Loucy (cell line): ENCODE measurements at regions not wholly inside any gene's neighbourhood (a gene's known extent, or its start where the extent isn't known, plus 50 kb on each side); places are given as distances from the start of the nearest gene placed in this dataset.

Experiments
- H2AFZ ChIP-seq: fragments of 200-600 bp; sonication (generic); 2 replicates; pipeline ENCODE4 v1.6.0; 2016; ENCODE audit warnings: antibody characterized with exemption, mild to moderate bottlenecking, low read length, moderate library complexity
- H3F3A ChIP-seq: fragments of 200-600 bp; 2 replicates; pipeline ENCODE4 v1.6.0; 2016; ENCODE audit warnings: antibody characterized with exemption, low read depth, mild to moderate bottlenecking
- H3K27me3 ChIP-seq: fragments of 200-600 bp; sonication (generic); 2 replicates; pipeline ENCODE4 v1.6.1; 2014; ENCODE audit warnings: low read length, mild to moderate bottlenecking; ENCODE audit not compliant: insufficient read depth, poor library complexity, severe bottlenecking
- H3K36me3 ChIP-seq: fragments of 200-600 bp; sonication (generic); 2 replicates; pipeline ENCODE4 v1.6.1; 2016; ENCODE audit warnings: low read length; ENCODE audit not compliant: insufficient read depth
- H3K4me1 ChIP-seq: fragments of 200-600 bp; sonication (generic); 2 replicates; pipeline ENCODE4 v1.5.1; 2014; ENCODE audit warnings: low read length, mild to moderate bottlenecking; ENCODE audit not compliant: insufficient read depth, poor library complexity, severe bottlenecking
- H3K4me2 ChIP-seq: fragments of 200-600 bp; sonication (generic); 2 replicates; pipeline ENCODE4 v1.6.0; 2014; ENCODE audit warnings: antibody characterized with exemption, low read length, low read depth, mild to moderate bottlenecking; ENCODE audit not compliant: poor library complexity, severe bottlenecking
- H3K4me3 ChIP-seq: fragments of 200-600 bp; sonication (generic); 2 replicates; pipeline ENCODE4 v1.5.1; 2014; ENCODE audit warnings: low read length, mild to moderate bottlenecking, mixed read lengths; ENCODE audit not compliant: poor library complexity, severe bottlenecking
- H3K79me2 ChIP-seq: fragments of 200-600 bp; sonication (generic); 2 replicates; pipeline ENCODE4 v1.6.1; 2014; ENCODE audit warnings: low read length; ENCODE audit not compliant: insufficient read depth
- H3K9ac ChIP-seq: fragments of 200-600 bp; sonication (generic); 2 replicates; pipeline ENCODE4 v1.6.0; 2014; ENCODE audit warnings: mild to moderate bottlenecking, low read depth, low read length, moderate library complexity; ENCODE audit not compliant: poor library complexity, severe bottlenecking
- H3K9me2 ChIP-seq: fragments of 200-600 bp; sonication (generic); replicated peaks from 2 replicates; pipeline ENCODE4 v1.6.1; 2016; ENCODE audit warnings: low read depth, low read length, mixed read lengths
- H3K9me3 ChIP-seq: fragments of 200-600 bp; sonication (generic); 2 replicates; pipeline ENCODE4 v1.6.1; 2014; ENCODE audit warnings: mild to moderate bottlenecking, antibody characterized with exemption, low read length, low read depth; ENCODE audit not compliant: insufficient read depth
- H4K20me1 ChIP-seq: fragments of 200-600 bp; sonication (generic); 2 replicates; pipeline ENCODE4 v1.6.0; 2014; ENCODE audit warnings: antibody characterized with exemption, low read length, mild to moderate bottlenecking; ENCODE audit not compliant: insufficient read depth, poor library complexity, severe bottlenecking
- CTCF ChIP-seq: fragments of 200-600 bp; sonication (generic); conservative IDR thresholded peaks from 2 replicates; pipeline ENCODE4 v1.5.1; 2014; ENCODE audit warnings: mild to moderate bottlenecking, antibody characterized with exemption, low read length
- EZH2phosphoT487 ChIP-seq: fragments of 200-600 bp; IDR thresholded peaks from 2 replicates; pipeline ENCODE4 v1.6.1; 2018; ENCODE audit warnings: antibody characterized with exemption, mild to moderate bottlenecking, moderate library complexity, borderline replicate concordance

DNA sequence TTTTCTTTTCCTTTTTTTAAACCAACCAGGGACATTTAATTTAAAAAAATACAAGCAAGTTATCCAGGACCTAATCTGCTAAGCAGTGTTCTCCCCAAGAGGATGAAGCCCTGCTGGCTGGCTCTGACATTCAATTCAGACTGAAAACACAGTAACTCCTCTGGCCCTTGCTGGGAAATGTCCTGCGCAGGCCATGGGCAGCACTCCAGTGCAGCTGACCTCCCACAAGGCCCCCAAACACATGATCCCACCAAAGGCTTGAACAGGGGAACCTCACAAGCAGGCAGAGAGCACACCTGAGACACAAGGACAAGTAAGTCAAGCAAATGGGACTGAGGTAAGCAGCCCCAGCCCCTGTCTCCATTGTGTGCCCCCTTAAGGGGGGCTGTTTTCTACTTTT, 56.9 kb upstream of the FHIP2A start:
- Histone ChIP-seq H3K36me3 (peaks cover 9% of the 10 kb centered on the region; the same call in 1 of the 2 replicates), H3K9ac (no peak overlapping the region), H3K79me2 (peaks cover 93% of the 10 kb centered on the region), H3K27me3 (no peaks in the 10 kb centered on the region), H3K4me1 (no peaks in the 10 kb centered on the region), H4K20me1 (peaks cover 57% of the 10 kb centered on the region), H3F3A (no peaks in the 10 kb centered on the region), H2AFZ (no peak overlapping the region), H3K4me2 (no peak overlapping the region), H3K9me2 (no peaks in the 10 kb centered on the region), H3K9me3 (no peaks in the 10 kb centered on the region), H3K4me3 (no peak overlapping the region)
- TF ChIP-seq EZH2phosphoT487 (no peak), CTCF (no peak)

DNA sequence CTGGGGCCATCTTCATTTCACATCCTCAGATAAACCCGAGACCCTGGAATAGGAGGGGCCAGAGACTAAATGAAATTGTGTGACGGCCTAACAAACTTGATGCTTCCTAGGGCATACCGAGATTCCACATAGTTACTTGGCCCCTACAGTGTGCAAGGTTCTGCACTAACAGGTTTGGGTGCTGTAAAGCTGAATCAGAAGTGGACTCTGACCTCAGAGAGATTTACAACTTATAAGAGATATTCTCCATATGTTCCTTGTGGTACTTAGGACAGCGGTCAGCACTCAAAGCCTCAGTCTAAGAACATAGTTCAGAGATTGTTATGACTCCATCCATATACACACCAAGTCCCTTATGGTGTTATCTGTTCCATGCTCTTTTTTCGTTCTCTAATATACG, 55.1 kb upstream of the FHIP2A start:
- Histone ChIP-seq H3K4me2 (no peak overlapping the region), H3K4me3 (no peak overlapping the region), H4K20me1 (peaks cover 59% of the 10 kb centered on the region), H3K79me2 (peaks cover 93% of the 10 kb centered on the region), H2AFZ (no peak overlapping the region), H3K36me3 (peaks cover 9% of the 10 kb centered on the region; the same call in 1 of the 2 replicates), H3K27me3 (no peaks in the 10 kb centered on the region), H3K4me1 (no peaks in the 10 kb centered on the region), H3K9me2 (no peaks in the 10 kb centered on the region), H3K9me3 (no peaks in the 10 kb centered on the region), H3K9ac (no peak overlapping the region), H3F3A (no peaks in the 10 kb centered on the region)
- TF ChIP-seq EZH2phosphoT487 (no peak), CTCF (no peak)

DNA sequence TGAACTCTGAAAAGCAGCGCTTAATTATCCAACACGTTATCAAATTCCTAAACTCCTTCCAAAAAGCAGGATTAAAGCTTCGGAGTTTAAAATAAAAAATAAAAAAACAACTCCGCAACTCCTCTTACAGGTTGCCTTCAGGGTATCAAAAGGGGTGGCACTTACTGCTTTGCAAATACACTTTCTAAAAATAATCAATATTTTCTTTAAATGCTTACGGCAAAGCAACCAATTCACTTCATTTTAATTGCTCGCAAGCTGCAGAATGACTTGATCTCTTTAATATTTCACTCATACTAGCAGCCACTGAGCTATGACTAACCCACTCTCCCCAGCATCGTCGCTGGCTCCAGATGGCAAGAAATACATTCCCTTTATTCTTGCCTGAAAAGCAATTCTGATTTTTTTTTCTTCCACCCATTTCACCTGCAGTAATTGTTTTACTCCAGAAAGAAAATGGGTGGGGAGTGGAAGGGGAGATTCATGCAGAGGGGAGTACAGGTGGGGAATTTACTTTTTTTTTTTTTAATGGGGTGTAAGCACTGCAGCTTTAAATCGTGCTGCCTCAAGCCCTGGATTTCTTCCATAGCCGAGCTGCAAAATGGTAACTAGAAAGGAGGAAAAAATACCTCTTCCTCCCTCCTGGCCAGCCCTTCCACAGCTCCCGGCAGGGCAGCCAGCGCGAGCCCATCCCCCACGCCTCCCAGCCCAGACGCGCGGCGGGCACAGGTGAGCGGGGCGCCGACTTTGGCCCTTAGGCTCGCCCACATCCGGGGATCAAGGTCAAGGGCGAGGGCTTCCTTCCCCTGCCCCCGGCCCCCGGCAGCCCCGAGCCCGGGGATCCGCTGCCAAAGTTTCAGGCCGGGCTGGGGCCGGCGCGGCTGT, 54.2 kb upstream of the FHIP2A start:
- Histone ChIP-seq H3K4me1 (peaks cover 2% of the 10 kb centered on the region), H3K79me2 (peaks cover 94% of the 10 kb centered on the region), H4K20me1 (peaks cover 65% of the 10 kb centered on the region), H3K9ac (no peak overlapping the region), H3K36me3 (peaks cover 9% of the 10 kb centered on the region; the same call in 1 of the 2 replicates), H3K4me2 (no peak overlapping the region), H3F3A (no peaks in the 10 kb centered on the region), H3K27me3 (no peaks in the 10 kb centered on the region), H3K9me2 (no peaks in the 10 kb centered on the region), H3K4me3 (no peak overlapping the region), H3K9me3 (no peaks in the 10 kb centered on the region), H2AFZ (no peak overlapping the region)
- TF ChIP-seq CTCF (no peak), EZH2phosphoT487 (no peak)
